ENCODE measurements at regions not wholly inside any gene's neighbourhood (a gene's known extent, or its start where the extent isn't known, plus 50 kb on each side); places are given as distances from the start of the nearest gene placed in this dataset.

DNA sequence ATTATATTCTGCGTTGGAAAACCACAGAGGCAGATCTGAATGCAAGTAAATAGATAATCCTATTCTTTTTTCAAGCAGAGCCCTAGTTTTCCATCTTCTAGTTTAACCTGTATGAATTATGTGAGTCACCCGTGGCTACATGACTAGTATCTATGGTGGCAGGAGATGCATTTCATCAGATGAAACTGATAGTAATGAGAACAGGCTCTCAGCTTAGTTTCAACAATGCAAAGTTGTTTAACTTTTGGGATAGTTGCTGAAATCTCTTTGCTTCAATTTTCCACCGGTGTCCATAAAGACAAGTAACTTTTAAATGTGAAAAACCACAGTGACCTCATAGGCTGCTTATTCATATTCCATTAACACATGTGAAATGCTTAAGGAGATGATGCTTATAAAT is 1317.4 kb upstream of the TENM3 start:
- no peaks in the 10 kb centered on the region for H3K27me3 ChIP-seq (ENCODE audit: low read length)
- DNase-seq: no peak
- H4K20me1 ChIP-seq (ENCODE audit: insufficient read depth, low read depth, low read length): no peaks in the 10 kb centered on the region
- no peaks in the 10 kb centered on the region for H3K9me3 ChIP-seq (ENCODE audit: low read length)
- no peaks in the 10 kb centered on the region for H3K36me3 ChIP-seq (ENCODE audit: insufficient read depth, low read length)
- H3K79me2 ChIP-seq (ENCODE audit: low read length): no peaks in the 10 kb centered on the region
- no peaks in the 10 kb centered on the region for H3K9me2 ChIP-seq (replicated peaks; ENCODE audit: insufficient read depth, low read length)
- H3K4me2 ChIP-seq (ENCODE audit: low read depth, low read length, poor library complexity, severe bottlenecking): no peak overlapping the region
- H3K4me1 ChIP-seq (ENCODE audit: low read length): no peaks in the 10 kb centered on the region
- H2AFZ ChIP-seq (ENCODE audit: low read length): no peak overlapping the region
- no peak overlapping the region for H3K9ac ChIP-seq (ENCODE audit: low read length)
- H3K27ac ChIP-seq (ENCODE audit: low read length): no peak overlapping the region
- H3K4me3 ChIP-seq (ENCODE audit: low read length): no peak overlapping the region

DNA sequence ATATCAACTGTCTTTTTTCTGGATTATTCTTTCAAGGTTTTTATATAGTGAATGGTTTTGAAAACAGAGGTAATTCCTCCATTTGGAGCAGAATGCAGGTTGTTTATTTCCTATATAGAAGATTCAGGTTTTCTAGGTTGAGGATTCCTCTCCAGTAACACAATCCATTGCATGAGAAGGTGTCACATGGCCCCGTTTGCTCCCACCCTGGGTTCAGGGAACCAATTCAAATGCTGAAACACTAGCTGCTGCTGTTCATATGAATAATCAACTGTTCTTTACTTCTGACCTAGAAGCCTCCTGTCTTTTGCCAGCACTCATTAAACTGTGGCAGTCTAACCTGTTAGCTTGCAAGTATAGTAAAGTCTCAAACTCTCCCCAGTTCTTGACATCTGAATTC is 1316.9 kb upstream of the TENM3 start:
- Histone ChIP-seq H3K79me2 (ENCODE audit: low read length) (no peaks in the 10 kb centered on the region), H3K27me3 (ENCODE audit: low read length) (no peaks in the 10 kb centered on the region), H2AFZ (ENCODE audit: low read length) (no peak overlapping the region), H3K9ac (ENCODE audit: low read length) (no peak overlapping the region), H4K20me1 (ENCODE audit: insufficient read depth, low read depth, low read length) (no peaks in the 10 kb centered on the region), H3K9me3 (ENCODE audit: low read length) (no peaks in the 10 kb centered on the region), H3K4me2 (ENCODE audit: low read depth, low read length, poor library complexity, severe bottlenecking) (no peak overlapping the region), H3K4me1 (ENCODE audit: low read length) (no peaks in the 10 kb centered on the region), H3K9me2 (replicated peaks; ENCODE audit: insufficient read depth, low read length) (no peaks in the 10 kb centered on the region), H3K36me3 (ENCODE audit: insufficient read depth, low read length) (no peaks in the 10 kb centered on the region), H3K4me3 (ENCODE audit: low read length) (no peak overlapping the region), H3K27ac (ENCODE audit: low read length) (no peak overlapping the region)
- DNase-seq: no peak

DNA sequence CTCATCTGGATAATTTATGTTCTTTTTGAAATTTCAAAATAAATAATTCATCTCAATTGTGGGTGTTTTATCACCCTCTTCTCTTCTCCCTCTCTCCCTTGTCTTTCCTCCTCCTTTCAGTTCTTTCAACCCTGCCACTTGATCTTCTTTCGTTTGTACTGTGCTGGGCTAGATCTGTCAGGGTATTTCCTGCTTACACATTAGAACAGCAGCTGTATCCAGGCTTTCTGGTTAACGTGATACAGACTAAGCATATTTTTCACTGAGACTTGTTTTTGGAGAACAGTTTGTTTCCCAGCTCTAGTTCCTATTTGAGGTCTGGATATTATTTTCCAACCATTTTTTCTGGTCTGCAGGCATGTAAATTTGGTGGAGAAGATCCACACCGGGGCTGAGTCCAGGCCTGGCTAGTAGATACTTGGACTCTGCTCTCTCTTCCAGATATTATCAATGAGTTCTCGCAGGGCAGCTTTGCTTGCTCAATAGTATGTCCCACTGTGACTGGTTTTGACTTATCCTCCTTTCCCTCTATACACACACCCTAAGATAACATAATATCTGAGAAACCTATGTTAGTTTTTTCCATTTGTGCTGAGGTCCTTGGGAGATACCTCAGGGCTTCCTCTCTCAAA is 1310.7 kb upstream of the TENM3 start:
- no peak for DNase-seq
- Histone ChIP-seq H3K9me3 (ENCODE audit: low read length) (no peaks in the 10 kb centered on the region), H3K9me2 (replicated peaks; ENCODE audit: insufficient read depth, low read length) (no peaks in the 10 kb centered on the region), H2AFZ (ENCODE audit: low read length) (no peak overlapping the region), H3K27me3 (ENCODE audit: low read length) (no peaks in the 10 kb centered on the region), H3K27ac (ENCODE audit: low read length) (no peak overlapping the region), H3K4me1 (ENCODE audit: low read length) (no peaks in the 10 kb centered on the region), H3K36me3 (ENCODE audit: insufficient read depth, low read length) (no peaks in the 10 kb centered on the region), H3K4me2 (ENCODE audit: low read depth, low read length, poor library complexity, severe bottlenecking) (no peak overlapping the region), H4K20me1 (ENCODE audit: insufficient read depth, low read depth, low read length) (no peaks in the 10 kb centered on the region), H3K79me2 (ENCODE audit: low read length) (no peaks in the 10 kb centered on the region), H3K9ac (ENCODE audit: low read length) (no peak overlapping the region), H3K4me3 (ENCODE audit: low read length) (no peak overlapping the region)

DNA sequence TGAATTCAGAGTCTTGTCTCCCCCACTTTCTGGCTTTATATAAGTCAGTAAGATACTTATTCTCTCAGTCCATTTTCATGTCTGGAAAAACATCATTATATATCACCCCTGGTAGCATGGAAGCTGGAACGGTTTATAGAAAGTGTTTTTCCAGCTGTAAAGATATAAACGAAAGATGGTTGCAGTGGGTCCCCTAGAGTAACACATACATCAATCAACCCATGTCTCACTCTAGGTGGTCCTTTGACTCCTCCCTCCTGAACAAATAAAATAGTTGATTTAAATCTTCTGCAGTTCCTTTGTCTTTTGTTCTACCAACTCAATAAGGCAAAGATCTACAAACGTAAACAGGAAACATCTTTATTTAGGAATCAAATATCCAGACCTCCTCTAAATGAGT is 1306.1 kb upstream of the TENM3 start:
- H3K4me2 ChIP-seq (ENCODE audit: low read depth, low read length, poor library complexity, severe bottlenecking): no peak overlapping the region
- no peak overlapping the region for H3K9ac ChIP-seq (ENCODE audit: low read length)
- H3K36me3 ChIP-seq (ENCODE audit: insufficient read depth, low read length): no peaks in the 10 kb centered on the region
- H2AFZ ChIP-seq (ENCODE audit: low read length): no peak overlapping the region
- H3K79me2 ChIP-seq (ENCODE audit: low read length): no peaks in the 10 kb centered on the region
- no peaks in the 10 kb centered on the region for H3K9me2 ChIP-seq (replicated peaks; ENCODE audit: insufficient read depth, low read length)
- H3K4me1 ChIP-seq (ENCODE audit: low read length): no peaks in the 10 kb centered on the region
- no peak overlapping the region for H3K27ac ChIP-seq (ENCODE audit: low read length)
- no peak for DNase-seq
- no peaks in the 10 kb centered on the region for H4K20me1 ChIP-seq (ENCODE audit: insufficient read depth, low read depth, low read length)
- H3K4me3 ChIP-seq (ENCODE audit: low read length): no peak overlapping the region
- no peaks in the 10 kb centered on the region for H3K27me3 ChIP-seq (ENCODE audit: low read length)
- H3K9me3 ChIP-seq (ENCODE audit: low read length): no peaks in the 10 kb centered on the region

DNA sequence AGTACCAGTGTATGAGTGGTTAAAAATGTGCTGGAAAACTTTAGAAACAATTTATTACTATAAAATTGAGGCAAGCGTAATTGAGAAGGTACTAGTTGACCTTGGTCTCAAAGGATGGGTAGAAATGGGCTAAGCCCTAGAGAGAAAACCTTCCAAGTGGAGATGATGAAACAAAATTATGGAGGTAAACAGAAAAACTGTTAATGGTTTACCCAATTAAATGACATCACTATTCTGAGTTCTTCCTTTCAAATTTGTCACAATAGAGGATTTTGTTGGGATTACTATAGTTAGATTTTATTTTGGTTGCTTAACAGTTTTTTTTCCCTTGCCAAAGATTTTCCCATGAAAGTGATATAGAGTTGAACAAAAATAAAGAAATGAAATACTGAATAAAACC is 1302.5 kb upstream of the TENM3 start:
- Histone ChIP-seq H3K79me2 (ENCODE audit: low read length) (no peaks in the 10 kb centered on the region), H3K4me1 (ENCODE audit: low read length) (no peaks in the 10 kb centered on the region), H3K4me3 (ENCODE audit: low read length) (no peak overlapping the region), H3K36me3 (ENCODE audit: insufficient read depth, low read length) (no peaks in the 10 kb centered on the region), H4K20me1 (ENCODE audit: insufficient read depth, low read depth, low read length) (no peaks in the 10 kb centered on the region), H3K27me3 (ENCODE audit: low read length) (no peaks in the 10 kb centered on the region), H3K9me3 (ENCODE audit: low read length) (no peaks in the 10 kb centered on the region), H3K27ac (ENCODE audit: low read length) (no peak overlapping the region), H3K9ac (ENCODE audit: low read length) (no peak overlapping the region), H2AFZ (ENCODE audit: low read length) (no peak overlapping the region), H3K9me2 (replicated peaks; ENCODE audit: insufficient read depth, low read length) (no peaks in the 10 kb centered on the region), H3K4me2 (ENCODE audit: low read depth, low read length, poor library complexity, severe bottlenecking) (no peak overlapping the region)
- DNase-seq: no peak

DNA sequence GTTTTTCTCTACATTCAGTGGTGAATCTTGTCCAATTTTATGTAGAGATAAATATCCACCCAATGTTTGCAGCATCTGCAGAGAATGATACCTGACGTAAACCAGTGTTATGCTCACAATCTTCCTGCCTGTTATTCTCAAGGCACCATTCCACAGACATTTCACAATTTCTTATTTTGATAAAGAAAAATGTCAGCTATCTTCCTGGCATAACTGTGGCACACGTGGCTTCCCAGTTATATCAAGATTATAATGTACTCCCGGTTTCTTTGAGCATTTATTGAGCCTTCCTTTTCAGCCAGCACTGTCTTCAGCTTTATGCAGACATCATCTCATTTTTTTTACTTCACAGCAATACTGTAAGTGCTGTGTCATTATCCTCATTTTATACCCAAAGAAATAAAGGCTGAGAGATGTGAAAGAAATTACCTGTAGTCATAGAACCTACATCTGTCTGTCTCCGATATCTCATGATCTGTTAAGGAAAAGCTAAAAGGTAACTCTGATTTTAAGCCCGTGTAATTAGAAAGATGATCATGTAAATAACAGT is 1300.8 kb upstream of the TENM3 start:
- H2AFZ ChIP-seq (ENCODE audit: low read length): no peak overlapping the region
- H3K4me3 ChIP-seq (ENCODE audit: low read length): no peak overlapping the region
- H4K20me1 ChIP-seq (ENCODE audit: insufficient read depth, low read depth, low read length): no peaks in the 10 kb centered on the region
- H3K36me3 ChIP-seq (ENCODE audit: insufficient read depth, low read length): no peaks in the 10 kb centered on the region
- H3K9me3 ChIP-seq (ENCODE audit: low read length): no peaks in the 10 kb centered on the region
- no peaks in the 10 kb centered on the region for H3K4me1 ChIP-seq (ENCODE audit: low read length)
- DNase-seq: no peak
- no peak overlapping the region for H3K4me2 ChIP-seq (ENCODE audit: low read depth, low read length, poor library complexity, severe bottlenecking)
- no peaks in the 10 kb centered on the region for H3K9me2 ChIP-seq (replicated peaks; ENCODE audit: insufficient read depth, low read length)
- no peak overlapping the region for H3K9ac ChIP-seq (ENCODE audit: low read length)
- no peaks in the 10 kb centered on the region for H3K79me2 ChIP-seq (ENCODE audit: low read length)
- no peaks in the 10 kb centered on the region for H3K27me3 ChIP-seq (ENCODE audit: low read length)
- H3K27ac ChIP-seq (ENCODE audit: low read length): no peak overlapping the region

DNA sequence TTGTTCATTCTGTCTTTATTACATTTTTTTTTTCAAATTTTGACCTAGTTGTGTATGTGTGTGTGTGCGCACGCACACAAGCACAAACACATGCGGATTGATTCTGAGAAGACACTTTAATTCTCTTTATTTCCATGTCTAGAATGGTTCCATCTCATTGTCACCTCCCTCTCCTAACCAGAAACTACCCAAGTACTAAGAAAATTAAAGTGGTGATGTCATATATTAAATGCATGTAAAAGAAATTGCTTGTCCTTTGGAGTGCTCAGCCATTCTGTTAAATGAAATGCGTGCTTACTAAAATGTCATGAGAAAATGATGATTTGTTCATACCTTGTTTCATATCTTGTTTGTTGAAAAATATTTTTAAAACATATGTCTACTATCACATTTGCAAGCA is 1297.0 kb upstream of the TENM3 start:
- Histone ChIP-seq H3K27me3 (ENCODE audit: low read length) (no peaks in the 10 kb centered on the region), H3K4me2 (ENCODE audit: low read depth, low read length, poor library complexity, severe bottlenecking) (no peak overlapping the region), H3K4me3 (ENCODE audit: low read length) (no peak overlapping the region), H3K27ac (ENCODE audit: low read length) (no peak overlapping the region), H3K36me3 (ENCODE audit: insufficient read depth, low read length) (no peaks in the 10 kb centered on the region), H3K9me3 (ENCODE audit: low read length) (no peaks in the 10 kb centered on the region), H2AFZ (ENCODE audit: low read length) (no peak overlapping the region), H3K9ac (ENCODE audit: low read length) (no peak overlapping the region), H4K20me1 (ENCODE audit: insufficient read depth, low read depth, low read length) (no peaks in the 10 kb centered on the region), H3K79me2 (ENCODE audit: low read length) (no peaks in the 10 kb centered on the region), H3K4me1 (ENCODE audit: low read length) (no peaks in the 10 kb centered on the region), H3K9me2 (replicated peaks; ENCODE audit: insufficient read depth, low read length) (no peaks in the 10 kb centered on the region)
- no peak for DNase-seq

DNA sequence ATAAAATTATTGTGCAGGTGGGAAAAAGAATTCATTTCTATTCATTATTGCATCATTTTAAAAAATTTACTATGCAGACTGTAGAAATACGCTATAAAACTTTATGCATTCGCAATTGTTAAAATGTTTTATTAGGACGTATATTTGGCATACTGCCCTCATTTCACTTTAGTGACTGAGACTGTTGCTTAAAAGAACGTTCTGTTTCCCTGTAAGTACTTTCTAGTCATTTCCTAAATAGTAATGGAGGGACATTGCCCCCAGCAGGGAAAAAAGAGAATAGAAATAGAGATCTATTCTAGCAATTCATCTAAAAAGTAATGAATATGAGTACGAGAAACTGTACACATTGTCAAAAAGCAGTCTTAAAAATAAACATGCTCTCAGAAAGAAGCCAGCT is 1295.8 kb upstream of the TENM3 start:
- no peaks in the 10 kb centered on the region for H3K9me2 ChIP-seq (replicated peaks; ENCODE audit: insufficient read depth, low read length)
- no peak overlapping the region for H3K27ac ChIP-seq (ENCODE audit: low read length)
- no peaks in the 10 kb centered on the region for H3K36me3 ChIP-seq (ENCODE audit: insufficient read depth, low read length)
- H3K4me2 ChIP-seq (ENCODE audit: low read depth, low read length, poor library complexity, severe bottlenecking): no peak overlapping the region
- DNase-seq: no peak
- no peaks in the 10 kb centered on the region for H3K79me2 ChIP-seq (ENCODE audit: low read length)
- no peak overlapping the region for H3K4me3 ChIP-seq (ENCODE audit: low read length)
- no peaks in the 10 kb centered on the region for H4K20me1 ChIP-seq (ENCODE audit: insufficient read depth, low read depth, low read length)
- no peaks in the 10 kb centered on the region for H3K4me1 ChIP-seq (ENCODE audit: low read length)
- H3K9ac ChIP-seq (ENCODE audit: low read length): no peak overlapping the region
- no peaks in the 10 kb centered on the region for H3K27me3 ChIP-seq (ENCODE audit: low read length)
- H3K9me3 ChIP-seq (ENCODE audit: low read length): no peaks in the 10 kb centered on the region
- no peak overlapping the region for H2AFZ ChIP-seq (ENCODE audit: low read length)
